IMR-90 (cell line): ENCODE measurements at regions not wholly inside any gene's neighbourhood (a gene's known extent, or its start where the extent isn't known, plus 50 kb on each side); places are given as distances from the start of the nearest gene placed in this dataset.

Experiments used
- ATAC-seq: fragments of 200-7000 bp; cut with Tn5 transposase; 2 replicates; pipeline ENCODE4 v1.9.1; 2020; ENCODE audit warnings: low read depth, mild to moderate bottlenecking, moderate library complexity
- BruUV-seq: library from RNA; stranded (reverse); fragments of 400-500 nt; replicated peaks from 2 replicates; lab custom pipeline; 2021; lab: Mats Ljungman, UMichigan
- CTCF ChIA-PET: fragments of 300-600 bp; formaldehyde crosslinking; extraction: SDS; loops from one replicate; lab custom pipeline; 2021; ENCODE audit warnings: antibody characterized with exemption; lab: Yijun Ruan, JAX
- POLR2A ChIA-PET: fragments of 300-600 bp; sonication (Branson Sonifier 250); formaldehyde crosslinking; loops from one replicate; lab custom pipeline; 2022; ENCODE audit warnings: antibody characterized with exemption; ENCODE audit not compliant: unreplicated experiment; lab: Charles Lee
- DNase-seq: peaks from one replicate; pipeline ENCODE4 v3.0.0; 2013
- H2AFZ ChIP-seq: replicated peaks from 2 replicates; pipeline ENCODE3; 2013; ENCODE audit warnings: low read length, mild to moderate bottlenecking; ENCODE audit not compliant: poor library complexity
- H2AK5ac ChIP-seq: 2 replicates; pipeline ENCODE4 v1.6.1; 2013; ENCODE audit warnings: low read depth, low read length, inconsistent platforms
- H2AK9ac ChIP-seq: replicated peaks from 2 replicates; pipeline ENCODE3; 2013; ENCODE audit warnings: mild to moderate bottlenecking, low read depth, low read length, moderate library complexity; ENCODE audit not compliant: poor library complexity
- H2BK120ac ChIP-seq: 2 replicates; pipeline ENCODE4 v1.6.1; 2013; ENCODE audit warnings: low read depth, low read length, inconsistent platforms
- H2BK15ac ChIP-seq: 3 replicates; pipeline ENCODE4 v1.6.1; 2013; ENCODE audit warnings: low read depth, low read length, inconsistent platforms
- H2BK20ac ChIP-seq: 2 replicates; pipeline ENCODE4 v1.6.1; 2013; ENCODE audit warnings: low read depth, mild to moderate bottlenecking, inconsistent platforms, low read length, moderate library complexity
- H2BK5ac ChIP-seq: 2 replicates; pipeline ENCODE4 v1.6.1; 2013; ENCODE audit warnings: mild to moderate bottlenecking, low read depth, low read length, inconsistent platforms; ENCODE audit not compliant: poor library complexity, severe bottlenecking
- H3K14ac ChIP-seq: replicated peaks from 2 replicates; pipeline ENCODE4 v1.6.1; 2013; ENCODE audit warnings: low read depth, low read length, inconsistent platforms
- H3K18ac ChIP-seq: 2 replicates; pipeline ENCODE4 v1.6.1; 2013; ENCODE audit warnings: low read depth, low read length, control low read depth
- H3K23ac ChIP-seq: 2 replicates; pipeline ENCODE4 v1.6.1; 2013; ENCODE audit warnings: low read depth, low read length, inconsistent platforms
- H3K27ac ChIP-seq: 2 replicates; pipeline ENCODE4 v1.5.1; 2013; ENCODE audit warnings: mild to moderate bottlenecking, control low read depth, low read length; ENCODE audit not compliant: insufficient read depth
- H3K27me3 ChIP-seq: 2 replicates; pipeline ENCODE4 v1.6.1; 2013; ENCODE audit warnings: low read length; ENCODE audit not compliant: control insufficient read depth, insufficient read depth
- H3K36me3 ChIP-seq: 2 replicates; pipeline ENCODE4 v1.6.1; 2013; ENCODE audit warnings: low read length, mixed read lengths; ENCODE audit not compliant: control insufficient read depth, insufficient read depth
- H3K4ac ChIP-seq: 2 replicates; pipeline ENCODE4 v1.6.1; 2013; ENCODE audit warnings: low read depth, low read length, inconsistent platforms
- H3K4me1 ChIP-seq: 2 replicates; pipeline ENCODE4 v1.6.1; 2013; ENCODE audit warnings: low read length, mixed read lengths; ENCODE audit not compliant: control insufficient read depth, insufficient read depth
- H3K4me2 ChIP-seq: 2 replicates; pipeline ENCODE4 v1.6.1; 2013; ENCODE audit warnings: low read depth, mild to moderate bottlenecking, control low read depth, low read length, moderate library complexity
- H3K4me3 ChIP-seq: 2 replicates; pipeline ENCODE4 v1.5.1; 2013; ENCODE audit warnings: low read depth, mild to moderate bottlenecking, control low read depth, low read length, moderate library complexity; ENCODE audit not compliant: insufficient read depth
- H3K56ac ChIP-seq: 2 replicates; pipeline ENCODE4 v1.6.1; 2013; ENCODE audit warnings: low read length, inconsistent platforms; ENCODE audit not compliant: insufficient read depth; ENCODE audit errors: extremely low read depth
- H3K79me1 ChIP-seq, 2 experiments: 2 replicates each; pipeline ENCODE4 v1.6.1; 2013; ENCODE audit warnings: low read length in 2 of 2, inconsistent platforms in 1 of 2, low read depth in 1 of 2
- H3K9ac ChIP-seq: 2 replicates; pipeline ENCODE4 v1.6.1; 2013; ENCODE audit warnings: low read depth, low read length, control low read depth
- H3K9me1 ChIP-seq: 2 replicates; pipeline ENCODE4 v1.6.1; 2013; ENCODE audit warnings: low read length, inconsistent platforms; ENCODE audit not compliant: insufficient read depth
- H3K9me3 ChIP-seq: 2 replicates; pipeline ENCODE4 v1.6.1; 2013; ENCODE audit warnings: low read length; ENCODE audit not compliant: control insufficient read depth, insufficient read depth
- H4K20me1 ChIP-seq: 2 replicates; pipeline ENCODE4 v1.6.1; 2013; ENCODE audit warnings: low read length, inconsistent platforms; ENCODE audit not compliant: insufficient read depth
- H4K5ac ChIP-seq: 2 replicates; pipeline ENCODE4 v1.6.1; 2013; ENCODE audit warnings: mild to moderate bottlenecking, low read depth, low read length, control low read depth
- H4K8ac ChIP-seq, 2 experiments: 2 replicates each; pipeline ENCODE4 v1.6.1; 2013; ENCODE audit warnings: low read depth in 2 of 2, low read length in 2 of 2, control low read depth in 1 of 2, inconsistent platforms in 1 of 2
- H4K91ac ChIP-seq: 2 replicates; pipeline ENCODE4 v1.6.1; 2013; ENCODE audit warnings: low read depth, low read length, inconsistent platforms; ENCODE audit not compliant: insufficient read depth
- RFX5 ChIP-seq: IDR thresholded peaks from 2 replicates; pipeline ENCODE4 v1.8.0; 2012; ENCODE audit warnings: low read depth, mild to moderate bottlenecking, low read length, moderate library complexity
- WGBS, 2 experiments: methylation state at CpG; one replicate each; pipeline versions ENCODE4 v1.1.5 to v1.1.7; 2013; ENCODE audit warnings: missing lambda C conversion rate in 2 of 2; ENCODE audit not compliant: insufficient read length in 1 of 2; ENCODE audit errors: extremely low coverage in 2 of 2; 5-methylcytosine and 5-hydroxymethylcytosine counted together
- dilution Hi-C: fragments of 300-500 bp; cut with HindIII; formaldehyde crosslinking; loops from one replicate; pipeline ENCODE4 v1.14.3; 2018; ENCODE audit warnings: low sequenced_read_pairs; ENCODE audit not compliant: unreplicated experiment
- in situ Hi-C: fragments of 300-500 bp; cut with MboI; formaldehyde crosslinking; loops from 3 replicates; pipeline ENCODE4 v1.14.3; 2019; ENCODE audit warnings: low sequenced_read_pairs, inconsistent platforms, mixed read lengths
- intact Hi-C: fragments of 100-400 bp; cut with micrococcal nuclease; formaldehyde crosslinking; loops from 2 replicates; pipeline ENCODE4 v1.10.0; 2022

- Histone ChIP-seq H3K23ac (no peak overlapping the region), H3K18ac (no peak overlapping the region), H3K4me3 (no peak overlapping the region), H4K5ac (no peak overlapping the region), H3K56ac (no peak overlapping the region), H3K36me3 (no peaks in the 10 kb centered on the region), H4K8ac (no peak overlapping the region), H2BK120ac (no peak overlapping the region), H2AFZ (no peak overlapping the region), H3K9ac (no peak overlapping the region), H3K14ac (no peak overlapping the region), H3K9me1 (no peaks in the 10 kb centered on the region), H2AK5ac (no peak overlapping the region), H2BK5ac (no peak overlapping the region), H2BK20ac (no peak overlapping the region), H4K20me1 (no peaks in the 10 kb centered on the region), H3K9me3 (no peaks in the 10 kb centered on the region), H3K27ac (no peak overlapping the region), H3K4me1 (no peaks in the 10 kb centered on the region), H3K4ac (no peak overlapping the region), H2BK15ac (no peak overlapping the region), H3K4me2 (no peak overlapping the region), H3K27me3 (peaks cover 21% of the 10 kb centered on the region; the same call in 1 of the 2 replicates), H4K91ac (no peak overlapping the region), H2AK9ac (no peak overlapping the region), H3K79me1 (no peaks in the 10 kb centered on the region)
- dilution Hi-C loops (no loop called here), intact Hi-C loops (no loop called here), in situ Hi-C loops (no loop called here)
- TF ChIP-seq RFX5 = no peak
- BruUV-seq = no TSS peak
- WGBS, 2 experiments = no CpG with 5 or more reads among the region's 10 CpGs
- CTCF ChIA-PET = interaction anchor here (1.4 kb wide), 1 partner anchor 16 kb away, joined by 3 read pairs; no protein-coding TSS in a partner anchor
- DNase-seq (no peak), ATAC-seq (no peak)
- POLR2A ChIA-PET = no interaction called here
These were observed 166.4 kb upstream of the MVB12B start for GRCh38 chr9:126160067-126160853.
